H1 (cell line): ENCODE measurements at regions not wholly inside any gene's neighbourhood (a gene's known extent, or its start where the extent isn't known, plus 50 kb on each side); places are given as distances from the start of the nearest gene placed in this dataset.
"Not testable (repeated sequence)": the region's sequence is repeated elsewhere in the genome, so short reads cannot be mapped to it uniquely, and the experiment has no call there.

Experiments used
- CTCF ChIA-PET: fragments of 300-600 bp; sonication (Branson Sonifier 250); formaldehyde crosslinking; loops from one replicate; lab custom pipeline; 2021; ENCODE audit not compliant: partially characterized antibody; lab: Charles Lee
- POLR2A ChIA-PET: fragments of 300-600 bp; sonication (Branson Sonifier 250); formaldehyde crosslinking; loops from one replicate; lab custom pipeline; 2021; ENCODE audit warnings: inconsistent platforms; ENCODE audit not compliant: partially characterized antibody; lab: Charles Lee
- DNase-seq, 2 experiments: peaks; one replicate each; pipeline versions ENCODE4 v3.0.0 to v3.0.0-alpha.2; 2010 to 2022; ENCODE audit warnings: low spot score in 2 of 2, low read depth in 1 of 2, mixed read lengths in 1 of 2
- FAIRE-seq: peaks from 2 replicates; lab custom pipeline; 2011; peaks lifted over from hg19 to GRCh38; lab: Jason Lieb, UNC
- H2AFZ ChIP-seq: 2 replicates; pipeline ENCODE4 v1.8.1; 2012; ENCODE audit warnings: low read length, inconsistent platforms
- H2AK5ac ChIP-seq: 2 replicates; pipeline ENCODE4 v1.6.1; 2013; ENCODE audit warnings: low read depth, low read length
- H2BK120ac ChIP-seq: replicated peaks from 2 replicates; pipeline ENCODE3; 2013; ENCODE audit warnings: low read depth, low read length, inconsistent platforms
- H2BK12ac ChIP-seq: 2 replicates; pipeline ENCODE4 v1.6.1; 2013; ENCODE audit warnings: low read depth, low read length
- H2BK15ac ChIP-seq: 2 replicates; pipeline ENCODE4 v1.6.1; 2013; ENCODE audit warnings: low read length
- H2BK20ac ChIP-seq: 2 replicates; pipeline ENCODE4 v1.6.1; 2013; ENCODE audit warnings: low read length
- H2BK5ac ChIP-seq: 2 replicates; pipeline ENCODE4 v1.6.1; 2013; ENCODE audit warnings: low read depth, low read length
- H3K14ac ChIP-seq: 2 replicates; pipeline ENCODE4 v1.6.1; 2013; ENCODE audit warnings: inconsistent platforms; ENCODE audit not compliant: insufficient read length
- H3K18ac ChIP-seq: 2 replicates; pipeline ENCODE4 v1.6.1; 2013; ENCODE audit warnings: low read length; ENCODE audit errors: extremely low read depth
- H3K23ac ChIP-seq: 2 replicates; pipeline ENCODE4 v1.6.1; 2013; ENCODE audit warnings: inconsistent platforms; ENCODE audit not compliant: insufficient read length
- H3K23me2 ChIP-seq: 2 replicates; pipeline ENCODE4 v1.6.1; 2013; ENCODE audit warnings: low read depth, low read length
- H3K27ac ChIP-seq: 2 replicates; pipeline ENCODE4 v1.6.1; 2011; ENCODE audit warnings: low read depth, low read length, inconsistent platforms
- H3K27me3 ChIP-seq, 4 experiments: replicated peaks in 1 of 4; 1 replicate in 1 of 4; 2 replicates in 3 of 4; pipeline versions ENCODE4 v1.6.1 to v1.8.1; 2011 to 2013; ENCODE audit warnings: low read length in 3 of 4, mild to moderate bottlenecking in 3 of 4, inconsistent platforms in 2 of 4, mixed read lengths in 2 of 4, moderate library complexity in 1 of 4; ENCODE audit not compliant: control insufficient read depth in 3 of 4, insufficient read depth in 3 of 4; ENCODE audit errors: extremely low read depth in 1 of 4
- H3K36me3 ChIP-seq, 4 experiments: 2 replicates each; pipeline versions ENCODE4 v1.6.1 to v1.8.1; 2011 to 2013; ENCODE audit warnings: mild to moderate bottlenecking in 4 of 4, low read length in 3 of 4, moderate library complexity in 2 of 4, control low read depth in 1 of 4, inconsistent platforms in 1 of 4; ENCODE audit not compliant: insufficient read depth in 4 of 4, control insufficient read depth in 2 of 4
- H3K4ac ChIP-seq: replicated peaks from 2 replicates; pipeline ENCODE3; 2013; ENCODE audit warnings: low read length, low read depth, mixed read lengths, inconsistent platforms; ENCODE audit not compliant: insufficient read length
- H3K4me1 ChIP-seq, 4 experiments: replicated peaks in 1 of 4; 1 replicate in 1 of 4; 2 replicates in 3 of 4; pipeline versions ENCODE4 v1.6.1 to v1.8.1; 2011 to 2013; ENCODE audit warnings: low read length in 3 of 4, inconsistent platforms in 2 of 4, mixed read lengths in 1 of 4; ENCODE audit not compliant: insufficient read depth in 4 of 4, control insufficient read depth in 3 of 4
- H3K4me2 ChIP-seq, 2 experiments: 2 replicates each; pipeline versions ENCODE4 v1.6.1 to v1.8.1; 2011 to 2013; ENCODE audit warnings: low read depth in 2 of 2, low read length in 2 of 2, control low read depth in 1 of 2, inconsistent platforms in 1 of 2, mild to moderate bottlenecking in 1 of 2; ENCODE audit not compliant: insufficient read depth in 1 of 2
- H3K4me3 ChIP-seq, 4 experiments: fragments of 200-600, 300-600 bp in 1 of 4; sonication (generic), shearing (Covaris generic), sonication (Bioruptor Twin) in 1 of 4; 2 replicates each; pipeline versions ENCODE4 v1.5.1 to v1.8.1; 2011 to 2016; ENCODE audit warnings: low read length in 4 of 4, low read depth in 3 of 4, control low read depth in 2 of 4, inconsistent platforms in 2 of 4, mild to moderate bottlenecking in 2 of 4, mixed read lengths in 1 of 4, moderate library complexity in 1 of 4; ENCODE audit not compliant: insufficient read depth in 2 of 4; ENCODE audit errors: extremely low read depth in 1 of 4
- H3K56ac ChIP-seq: replicated peaks from 2 replicates; pipeline ENCODE3; 2013; ENCODE audit warnings: low read depth, mild to moderate bottlenecking, mixed read lengths, low read length, inconsistent platforms; ENCODE audit not compliant: insufficient read length
- H3K79me1 ChIP-seq: 2 replicates; pipeline ENCODE4 v1.6.1; 2013; ENCODE audit warnings: low read depth, low read length, control low read depth
- H3K79me2 ChIP-seq, 2 experiments: 2 replicates each; pipeline versions ENCODE4 v1.6.1 to v1.8.1; 2012 to 2013; ENCODE audit warnings: low read length in 2 of 2, mild to moderate bottlenecking in 2 of 2, inconsistent platforms in 1 of 2; ENCODE audit not compliant: insufficient read depth in 2 of 2, control insufficient read depth in 1 of 2
- H3K9ac ChIP-seq, 4 experiments: replicated peaks in 1 of 4; 1 replicate in 1 of 4; 2 replicates in 3 of 4; pipeline versions ENCODE4 v1.6.1 to v1.8.1; 2011 to 2013; ENCODE audit warnings: low read depth in 3 of 4, low read length in 3 of 4, control low read depth in 2 of 4, mild to moderate bottlenecking in 2 of 4, moderate library complexity in 2 of 4, inconsistent platforms in 1 of 4; ENCODE audit errors: extremely low read depth in 1 of 4
- H3K9me3 ChIP-seq, 2 experiments: 2 replicates each; pipeline versions ENCODE4 v1.6.1 to v1.8.1; 2012 to 2013; ENCODE audit warnings: mild to moderate bottlenecking in 2 of 2, moderate library complexity in 2 of 2, control low read depth in 1 of 2, inconsistent platforms in 1 of 2, low read depth in 1 of 2, low read length in 1 of 2, mixed read lengths in 1 of 2; ENCODE audit not compliant: insufficient read depth in 2 of 2
- H4K20me1 ChIP-seq, 2 experiments: replicated peaks in 1 of 2; 2 replicates each; pipeline versions ENCODE3 to v1.8.1; 2011 to 2013; ENCODE audit warnings: inconsistent platforms in 2 of 2, low read length in 2 of 2, mild to moderate bottlenecking in 1 of 2; ENCODE audit not compliant: insufficient read depth in 2 of 2, control insufficient read depth in 1 of 2
- H4K5ac ChIP-seq: 2 replicates; pipeline ENCODE4 v1.6.1; 2013; ENCODE audit warnings: low read length, low read depth, mixed read lengths, inconsistent platforms; ENCODE audit not compliant: insufficient read length
- H4K8ac ChIP-seq: 2 replicates; pipeline ENCODE4 v1.8.0; 2013; ENCODE audit warnings: mild to moderate bottlenecking, moderate library complexity, low read length, inconsistent platforms; ENCODE audit not compliant: insufficient read depth; ENCODE audit errors: extremely low read depth
- H4K91ac ChIP-seq: replicated peaks from 2 replicates; pipeline ENCODE3; 2013; ENCODE audit warnings: low read length, mixed read lengths, inconsistent platforms; ENCODE audit not compliant: insufficient read length
- WGBS, 2 experiments: shearing (Covaris generic) in 1 of 2; methylation state at CpG; one replicate each; pipeline versions ENCODE4 v1.1.6 to v1.1.7; 2013 to 2015; ENCODE audit warnings: low lambda C conversion rate in 2 of 2, mixed read lengths in 2 of 2, inconsistent platforms in 1 of 2, low coverage in 1 of 2, missing lambda C conversion rate in 1 of 2; ENCODE audit not compliant: insufficient replicate concordance in 2 of 2, insufficient coverage in 1 of 2, insufficient read length in 1 of 2; ENCODE audit errors: extremely low coverage in 1 of 2, missing lambda C conversion rate in 1 of 2; 5-methylcytosine and 5-hydroxymethylcytosine counted together

- H4K20me1 ChIP-seq, H2BK20ac ChIP-seq, H2AFZ ChIP-seq, H4K5ac ChIP-seq, H3K4me2 ChIP-seq, H2BK12ac ChIP-seq, H3K18ac ChIP-seq, CTCF ChIA-PET, DNase-seq, FAIRE-seq, H4K8ac ChIP-seq, H3K9ac ChIP-seq, H3K4me1 ChIP-seq, H3K4ac ChIP-seq, H3K14ac ChIP-seq, H2BK5ac ChIP-seq, H3K9me3 ChIP-seq, H3K79me2 ChIP-seq, H3K79me1 ChIP-seq, H2AK5ac ChIP-seq, H3K4me3 ChIP-seq, H3K56ac ChIP-seq, H2BK15ac ChIP-seq, H3K36me3 ChIP-seq, H3K23me2 ChIP-seq, H3K27ac ChIP-seq, POLR2A ChIA-PET, H4K91ac ChIP-seq, H3K27me3 ChIP-seq, H3K23ac ChIP-seq, H2BK120ac ChIP-seq: not testable (repeated sequence)
- WGBS, 2 experiments = no CpG with 5 or more reads among the region's 8 CpGs
These were observed 109.3 kb downstream of the GTF2IRD2B start for GRCh38 chr7:75201606-75202079.

- H2BK20ac ChIP-seq, H2BK12ac ChIP-seq, H4K5ac ChIP-seq, H3K23me2 ChIP-seq, H3K79me2 ChIP-seq, H3K4ac ChIP-seq, H3K27ac ChIP-seq, H3K4me1 ChIP-seq, H4K91ac ChIP-seq, H3K9ac ChIP-seq, H3K79me1 ChIP-seq, H3K4me3 ChIP-seq, H2BK120ac ChIP-seq, H3K4me2 ChIP-seq, H4K8ac ChIP-seq, H3K18ac ChIP-seq, CTCF ChIA-PET, H2AFZ ChIP-seq, H3K36me3 ChIP-seq, H2AK5ac ChIP-seq, H3K9me3 ChIP-seq, H3K27me3 ChIP-seq, H2BK5ac ChIP-seq, H3K14ac ChIP-seq, H3K56ac ChIP-seq, POLR2A ChIA-PET, FAIRE-seq, H4K20me1 ChIP-seq, H3K23ac ChIP-seq, DNase-seq, H2BK15ac ChIP-seq: not testable (repeated sequence)
- no CpG with 5 or more reads among the region's 14 CpGs for WGBS, 2 experiments
These were observed 113.1 kb downstream of the GTF2IRD2B start for GRCh38 chr7:75205367-75206085.
